Uterus (tissue), 3 donors: ENCODE measurements at regions not wholly inside any gene's neighbourhood (a gene's known extent, or its start where the extent isn't known, plus 50 kb on each side); places are given as distances from the start of the nearest gene placed in this dataset.

Source experiments
- DNase-seq, 2 donors: peaks; one replicate each; pipeline ENCODE4 v3.0.0-alpha.2; 2019 to 2020
- H3K27ac ChIP-seq, 2 donors: fragments of 200-600 bp; sonication (generic); 1 replicate in 1 of 2; 2 replicates in 1 of 2; pipeline ENCODE4 v1.5.1; 2016 to 2018
- H3K27me3 ChIP-seq, 2 donors: fragments of 200-600 bp; sonication (generic); one replicate each; pipeline ENCODE4 v1.5.1; 2018 to 2019; ENCODE audit warnings: control low read depth in 1 of 2
- H3K36me3 ChIP-seq, 2 donors: fragments of 200-600 bp; sonication (generic); one replicate each; pipeline ENCODE4 v1.5.1; 2019; ENCODE audit warnings: control low read depth in 1 of 2
- H3K4me1 ChIP-seq, 2 donors: fragments of 200-600 bp; sonication (generic); one replicate each; pipeline ENCODE4 v1.5.1; 2018 to 2019; ENCODE audit warnings: control low read depth in 1 of 2
- H3K4me3 ChIP-seq, 2 donors: fragments of 200-600 bp; sonication (generic); 1 replicate in 1 of 2; 2 replicates in 1 of 2; pipeline ENCODE4 v1.5.1; 2018 to 2019; ENCODE audit warnings: mild to moderate bottlenecking in 1 of 2
- H3K9me3 ChIP-seq, 2 donors: fragments of 200-600 bp; sonication (generic); one replicate each; pipeline ENCODE4 v1.5.1; 2019; ENCODE audit warnings: control low read depth in 1 of 2
- CTCF ChIP-seq, 4 experiments: fragments of 200-600 bp in 2 of 4; fragments of 450-650 bp in 2 of 4; sonication (generic) in 2 of 4; IDR thresholded peaks; one replicate each; pipeline ENCODE4 v1.5.1; 2016 to 2019; ENCODE audit warnings: antibody characterized with exemption in 4 of 4, mild to moderate bottlenecking in 2 of 4, moderate library complexity in 1 of 4
- POLR2A ChIP-seq, 2 donors: fragments of 450-650 bp; IDR thresholded peaks; one replicate each; pipeline ENCODE4 v1.6.1; 2016; ENCODE audit warnings: antibody characterized with exemption in 2 of 2, mild to moderate bottlenecking in 1 of 2, moderate library complexity in 1 of 2
- intact Hi-C: fragments of 100-400 bp; cut with DNase I; formaldehyde crosslinking; loops from one replicate; pipeline ENCODE4 v1.15.1; 2023; ENCODE audit warnings: low total_unique reads
- donor health status: DM: yes; HTN: yes; CAD: no.

- intact Hi-C loops: no loop called here
- Histone ChIP-seq H3K27me3 (no peaks in the 10 kb centered on the region), H3K4me1 (no peaks in the 10 kb centered on the region), H3K36me3 (no peaks in the 10 kb centered on the region), H3K4me3 (no peak overlapping the region), H3K9me3 (no peaks in the 10 kb centered on the region), H3K27ac (no peak overlapping the region)
- TF ChIP-seq CTCF (IDR thresholded peaks at IDR 0.05) (no peak), POLR2A (IDR thresholded peaks at IDR 0.05) (no peak)
- DNase-seq: no peak
These were observed 85.7 kb downstream of the GLUL start for GRCh38 chr1:182305861-182306260.

GRCh38 chr1:182304627-182305026, 87.0 kb downstream of the GLUL start:
- no peak for DNase-seq
- Histone ChIP-seq H3K4me1 (no peaks in the 10 kb centered on the region), H3K9me3 (no peaks in the 10 kb centered on the region), H3K27ac (peak overlapping the region in 1 of 2 donors; percentile 22), H3K4me3 (no peak overlapping the region), H3K27me3 (no peaks in the 10 kb centered on the region), H3K36me3 (no peaks in the 10 kb centered on the region)
- TF ChIP-seq POLR2A (IDR thresholded peaks at IDR 0.05) (no peak), CTCF (IDR thresholded peaks at IDR 0.05) (no peak)
- intact Hi-C loops: no loop called here

- no peaks in the 10 kb centered on the region for H3K9me3 ChIP-seq
- H3K4me1 ChIP-seq: no peaks in the 10 kb centered on the region
- no peaks in the 10 kb centered on the region for H3K36me3 ChIP-seq
- intact Hi-C loops: no loop called here
- H3K4me3 ChIP-seq: no peak overlapping the region
- no peaks in the 10 kb centered on the region for H3K27me3 ChIP-seq
- peak overlapping the region in 1 of 2 donors; percentile 22 for H3K27ac ChIP-seq
- peak in 1 of 2 donors; percentile 26 for DNase-seq
- TF ChIP-seq CTCF (IDR thresholded peaks at IDR 0.05): no peak
- no peak for TF ChIP-seq POLR2A (IDR thresholded peaks at IDR 0.05)
These were observed 87.4 kb downstream of the GLUL start for GRCh38 chr1:182304218-182304617.

GRCh38 chr1:182303778-182304177, 87.8 kb downstream of the GLUL start:
- Histone ChIP-seq H3K27ac (no peak overlapping the region), H3K27me3 (no peaks in the 10 kb centered on the region), H3K4me1 (no peaks in the 10 kb centered on the region), H3K9me3 (no peaks in the 10 kb centered on the region), H3K36me3 (no peaks in the 10 kb centered on the region), H3K4me3 (no peak overlapping the region)
- DNase-seq: no peak
- intact Hi-C loops: no loop called here
- no peak for TF ChIP-seq POLR2A (IDR thresholded peaks at IDR 0.05)
- TF ChIP-seq CTCF (IDR thresholded peaks at IDR 0.05): no peak

GRCh38 chr1:182301467-182302198, 90.0 kb downstream of the GLUL start:
- Histone ChIP-seq H3K27me3 (no peaks in the 10 kb centered on the region), H3K4me3 (no peak overlapping the region), H3K9me3 (no peaks in the 10 kb centered on the region), H3K36me3 (no peaks in the 10 kb centered on the region), H3K27ac (no peak overlapping the region), H3K4me1 (no peaks in the 10 kb centered on the region)
- no peak for DNase-seq
- TF ChIP-seq CTCF (IDR thresholded peaks at IDR 0.05) (no peak), POLR2A (IDR thresholded peaks at IDR 0.05) (no peak)
- intact Hi-C loops: no loop called here
